HG03095 (cell line): ENCODE measurements at regions not wholly inside any gene's neighbourhood (a gene's known extent, or its start where the extent isn't known, plus 50 kb on each side); places are given as distances from the start of the nearest gene placed in this dataset.
"Not testable (repeated sequence)": the region's sequence is repeated elsewhere in the genome, so short reads cannot be mapped to it uniquely, and the experiment has no call there.

Source experiments
- ATAC-seq: cut with Tn5 transposase; IDR thresholded peaks from one replicate; pipeline ENCODE4 v1.9.1; 2021; ENCODE audit warnings: moderate library complexity; ENCODE audit not compliant: unreplicated experiment

GRCh38 chr9:16052757-16053530, 500.1 kb downstream of the CCDC171 start:
- ATAC-seq: no peak

DNA sequence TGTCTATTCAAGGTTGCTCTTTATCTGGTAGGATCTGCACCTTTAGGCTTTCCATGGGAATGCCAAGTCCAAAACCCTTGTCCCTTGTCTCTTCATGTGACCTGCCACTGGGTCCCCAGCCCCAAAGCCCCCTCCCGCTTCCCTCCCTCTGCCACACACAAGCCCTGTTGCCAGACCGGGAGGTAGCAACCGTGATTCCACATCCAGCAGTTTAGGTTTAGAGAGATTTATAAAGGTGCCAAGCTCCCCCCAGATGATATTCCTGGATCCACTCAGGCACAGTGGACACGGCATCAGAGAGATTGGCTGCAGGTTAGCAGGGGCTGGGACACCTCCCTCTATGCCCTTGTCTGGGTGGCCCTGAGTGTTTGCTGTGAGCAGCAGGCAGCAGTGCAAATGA, 504.7 kb downstream of the CCDC171 start:
- no peak for ATAC-seq

GRCh38 chr9:16058131-16058549, 505.3 kb downstream of the CCDC171 start:
- no peak for ATAC-seq

- no peak for ATAC-seq
These were observed 507.7 kb downstream of the CCDC171 start for GRCh38 chr9:16060436-16061129.

GRCh38 chr9:16062542-16063240, 509.8 kb downstream of the CCDC171 start:
- ATAC-seq: no peak

DNA sequence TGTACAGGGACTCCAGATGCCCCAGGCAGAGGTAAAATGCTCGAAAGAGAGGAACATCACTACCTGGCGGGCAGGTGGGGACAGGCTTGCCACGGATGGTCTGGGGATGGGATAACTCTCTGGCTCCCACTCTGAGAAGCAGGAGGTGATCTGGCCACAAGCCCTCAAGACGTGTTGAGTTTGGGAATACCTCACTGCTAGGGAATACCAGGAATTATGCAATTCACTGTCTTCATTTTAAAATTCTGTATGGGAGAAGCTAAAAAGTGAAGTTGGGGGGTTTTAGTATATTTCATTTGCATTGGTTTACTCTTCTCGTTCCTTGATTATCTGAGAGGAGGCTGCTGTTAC, 510.4 kb downstream of the CCDC171 start:
- ATAC-seq: no peak

GRCh38 chr9:16064771-16065170, 511.9 kb downstream of the CCDC171 start:
- no peak for ATAC-seq

DNA sequence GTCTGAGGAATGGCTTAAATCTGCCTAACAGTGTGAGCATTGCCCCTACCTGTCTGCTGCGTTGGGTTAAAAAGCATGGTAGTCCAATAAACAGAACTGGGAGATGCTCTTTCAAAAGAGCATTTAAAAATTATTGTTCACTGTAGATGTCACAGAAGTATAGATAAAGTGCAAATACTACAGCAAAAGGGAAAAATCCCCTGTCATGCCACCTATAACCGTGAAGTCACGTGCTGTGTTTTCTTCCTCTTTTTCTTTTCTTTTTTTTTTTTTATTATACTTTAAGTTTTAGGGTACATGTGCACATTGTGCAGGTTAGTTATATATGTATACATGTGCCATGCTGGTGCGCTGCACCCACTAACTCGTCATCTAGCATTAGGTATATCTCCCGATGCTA, 513.4 kb downstream of the CCDC171 start:
- ATAC-seq: not testable (repeated sequence)

- no peak for ATAC-seq
These were observed 515.6 kb downstream of the CCDC171 start for GRCh38 chr9:16068476-16068875.

GRCh38 chr9:16069249-16069648, 516.4 kb downstream of the CCDC171 start:
- no peak for ATAC-seq

DNA sequence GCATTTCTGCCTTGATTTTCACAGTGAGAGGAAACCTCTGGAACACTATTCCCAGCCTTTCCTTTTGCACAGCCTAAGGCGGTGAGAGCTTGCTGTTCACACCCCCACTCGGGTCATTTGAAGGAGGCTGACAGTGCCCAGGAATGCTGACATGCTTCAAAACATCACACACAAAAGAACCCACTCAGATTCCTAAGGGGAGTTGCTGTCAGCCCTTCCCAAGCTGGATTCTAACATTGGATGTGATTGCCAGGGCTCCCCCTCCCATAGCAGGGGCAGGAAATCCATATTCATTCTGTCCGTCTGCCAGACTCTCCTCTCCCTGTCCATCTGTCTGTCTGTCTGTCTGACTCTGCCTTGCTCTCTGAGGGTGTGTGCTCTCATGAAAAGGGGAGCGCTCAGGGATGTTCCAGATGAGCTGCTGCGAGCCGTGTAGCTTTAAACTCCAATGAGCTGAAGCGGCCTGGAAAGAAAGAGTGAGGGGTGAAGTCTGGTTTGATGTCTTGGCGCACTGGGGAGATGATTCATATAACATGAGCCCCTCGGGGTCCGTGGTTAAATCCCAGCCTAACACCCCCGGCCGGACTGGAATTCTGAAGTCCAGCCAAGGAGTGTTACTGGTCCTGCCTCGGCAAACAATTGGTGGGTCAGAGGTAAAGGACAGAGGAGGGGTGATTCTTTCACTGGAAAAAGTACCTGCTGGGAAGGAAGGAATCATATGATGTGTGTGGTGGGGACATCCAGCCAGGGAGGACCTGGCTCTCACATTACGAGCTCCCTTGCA, 517.0 kb downstream of the CCDC171 start:
- ATAC-seq: no peak

DNA sequence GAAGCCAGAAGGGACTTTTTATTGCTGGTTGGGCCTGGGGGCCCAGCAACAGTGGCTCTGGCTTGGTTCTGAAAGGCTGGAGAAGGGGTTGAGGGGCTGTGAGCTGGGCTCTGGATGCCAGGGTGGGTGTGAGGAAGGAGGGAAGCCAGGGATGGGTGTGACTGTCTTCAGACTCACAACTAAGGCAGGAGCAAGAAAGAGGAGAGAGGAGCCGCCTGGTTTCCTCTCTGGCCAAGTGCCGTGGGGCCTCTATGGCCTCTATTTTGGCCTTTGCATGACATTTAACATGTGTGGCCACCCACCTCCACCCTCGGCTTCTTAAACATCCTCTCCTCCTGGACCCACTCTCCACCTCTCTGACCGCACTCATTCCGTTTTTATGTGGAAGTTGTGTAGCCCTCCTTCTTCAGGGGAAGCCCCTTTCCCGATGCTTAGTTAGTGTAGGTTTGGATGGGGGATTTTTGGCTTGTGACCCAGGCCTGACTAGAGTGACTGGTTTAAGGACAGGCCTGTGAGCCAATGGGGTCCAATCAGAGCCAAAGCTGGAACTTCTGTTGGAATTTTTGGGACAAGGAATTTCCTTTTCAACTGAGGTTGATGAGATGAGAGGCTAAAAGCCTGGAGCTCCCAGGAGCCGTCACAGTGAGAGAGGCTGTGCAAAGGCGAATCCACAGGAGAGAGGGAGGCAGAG, 517.8 kb downstream of the CCDC171 start:
- no peak for ATAC-seq

- ATAC-seq: no peak
These were observed 518.6 kb downstream of the CCDC171 start for GRCh38 chr9:16071400-16071799.

GRCh38 chr9:16074963-16075362, 522.1 kb downstream of the CCDC171 start:
- ATAC-seq: no peak

DNA sequence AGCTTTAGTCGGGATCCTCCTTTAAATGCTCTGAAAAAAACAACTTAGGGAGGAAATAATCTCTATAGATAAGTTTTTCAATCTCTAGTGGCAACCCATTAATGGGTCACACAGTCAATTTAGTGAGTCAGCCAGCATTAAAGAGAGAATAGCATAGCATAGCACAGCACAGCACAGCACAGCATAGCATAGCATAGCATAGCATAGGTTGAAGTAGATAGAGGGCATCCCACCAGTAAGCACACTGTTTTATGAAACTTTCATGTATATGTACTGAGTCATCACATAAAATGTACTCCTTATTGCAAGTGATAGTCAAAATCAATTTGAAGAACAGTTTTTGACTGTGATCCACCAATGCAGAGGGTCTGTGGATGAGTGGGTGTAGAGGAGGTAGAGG, 522.9 kb downstream of the CCDC171 start:
- no peak for ATAC-seq

- ATAC-seq: no peak
These were observed 523.7 kb downstream of the CCDC171 start for GRCh38 chr9:16076511-16076910.

GRCh38 chr9:16082796-16083195, 530.0 kb downstream of the CCDC171 start:
- no peak for ATAC-seq

DNA sequence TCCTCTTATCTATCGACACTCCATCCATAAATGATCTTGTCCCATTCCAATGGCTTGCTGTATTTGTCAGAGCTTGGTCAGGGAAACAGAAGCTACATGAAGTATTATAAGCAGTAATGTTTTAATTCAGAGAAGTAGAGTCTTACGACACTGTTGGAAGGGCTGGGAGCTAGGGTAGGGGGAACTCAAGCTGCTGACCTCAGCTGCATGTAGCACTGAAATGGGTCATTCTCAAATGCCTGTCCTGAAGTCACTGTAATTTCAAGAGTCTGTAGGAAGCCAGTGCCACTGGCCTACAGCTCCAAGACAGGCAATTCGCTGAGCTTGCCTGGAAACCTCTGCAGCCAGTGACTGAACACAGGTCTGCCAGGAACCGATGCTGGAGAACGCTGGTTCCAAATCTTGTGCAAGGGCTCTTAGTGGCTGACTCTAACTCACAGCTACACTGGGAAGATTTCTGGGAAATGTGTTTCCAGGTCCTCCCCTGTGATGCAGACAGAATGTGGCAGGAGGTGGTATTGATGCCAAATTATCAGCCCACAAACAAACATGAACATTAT, 532.4 kb downstream of the CCDC171 start:
- ATAC-seq: no peak

- no peak for ATAC-seq
These were observed 538.2 kb downstream of the CCDC171 start for GRCh38 chr9:16090907-16091629.
